GM12873 (cell line): ENCODE measurements at regions not wholly inside any gene's neighbourhood (a gene's known extent, or its start where the extent isn't known, plus 50 kb on each side); places are given as distances from the start of the nearest gene placed in this dataset.

ENCODE experiments used
- CTCF ChIP-seq: IDR thresholded peaks from 2 replicates; pipeline ENCODE4 v1.5.1; 2012; ENCODE audit warnings: low read depth, mild to moderate bottlenecking, moderate library complexity, low read length, control low read depth; ENCODE audit not compliant: insufficient read depth; ENCODE audit errors: missing control alignments

- no peak for TF ChIP-seq CTCF
These were observed 372.3 kb downstream of the CPS1 start for GRCh38 chr2:210928714-210929113.

GRCh38 chr2:210938228-210938627 lies 381.8 kb downstream of the CPS1 start:
- TF ChIP-seq CTCF = no peak

- TF ChIP-seq CTCF = no peak
These were observed 390.0 kb downstream of the CPS1 start for GRCh38 chr2:210946395-210946794.

GRCh38 chr2:210954386-210954907 lies 398.0 kb downstream of the CPS1 start:
- TF ChIP-seq CTCF = no peak

- TF ChIP-seq CTCF = no peak
These were observed 399.2 kb downstream of the CPS1 start for GRCh38 chr2:210955591-210955990.

- TF ChIP-seq CTCF = no peak
These were observed 399.7 kb downstream of the CPS1 start for GRCh38 chr2:210956101-210956500.

GRCh38 chr2:210961249-210961648 lies 404.9 kb downstream of the CPS1 start:
- TF ChIP-seq CTCF = no peak
